Right lobe of liver (tissue), 4 donors: ENCODE measurements at regions not wholly inside any gene's neighbourhood (a gene's known extent, or its start where the extent isn't known, plus 50 kb on each side); places are given as distances from the start of the nearest gene placed in this dataset.

Experiments used
- CTCF ChIP-seq, 4 donors: fragments of 200-600 bp in 3 of 4; fragments of 450-650 bp in 1 of 4; IDR thresholded peaks; one replicate each; pipeline versions ENCODE4 v1.5.1 to v1.8.0; 2016 to 2022; ENCODE audit warnings: antibody characterized with exemption in 4 of 4, mild to moderate bottlenecking in 2 of 4
- POLR2A ChIP-seq: fragments of 450-650 bp; IDR thresholded peaks from one replicate; pipeline ENCODE4 v1.6.1; 2017; ENCODE audit warnings: antibody characterized with exemption, mild to moderate bottlenecking
- donor health status: DM: no; HTN: no; CAD: no.
- donor health status: DM: no; HTN: no; CAD: no.
- donor health status: DM: no; HTN: yes; CAD: no.

GRCh38 chr7:156036153-156036552 is 223.9 kb upstream of the SHH start:
- TF ChIP-seq CTCF (IDR thresholded peaks at IDR 0.05), result no peak
- TF ChIP-seq POLR2A, result no peak
